Left lung (tissue), 4 donors: ENCODE measurements at regions not wholly inside any gene's neighbourhood (a gene's known extent, or its start where the extent isn't known, plus 50 kb on each side); places are given as distances from the start of the nearest gene placed in this dataset.

Experiments used
- ATAC-seq: fragments of 200-7000 bp; cut with Tn5 transposase; one replicate; pipeline ENCODE4 v1.9.1; 2020; ENCODE audit warnings: moderate library complexity
- DNase-seq, 4 donors: peaks; one replicate each; pipeline ENCODE4 v3.0.0-alpha.2; 2013 to 2020
- H3K27ac ChIP-seq, 2 donors: fragments of 200-600 bp; sonication (generic) in 1 of 2; one replicate each; pipeline versions ENCODE4 v1.5.0 to v1.8.0; 2020 to 2021
- H3K27me3 ChIP-seq, 2 donors: fragments of 200-600 bp; sonication (generic) in 1 of 2; one replicate each; pipeline versions ENCODE4 v1.5.0 to v1.8.0; 2020 to 2021
- H3K36me3 ChIP-seq, 2 donors: fragments of 200-600 bp; sonication (generic) in 1 of 2; one replicate each; pipeline versions ENCODE4 v1.5.0 to v1.8.0; 2020 to 2021
- H3K4me1 ChIP-seq, 2 donors: fragments of 200-600 bp; one replicate each; pipeline ENCODE4 v1.8.0; 2021
- H3K4me3 ChIP-seq, 2 donors: fragments of 200-600 bp; sonication (generic) in 1 of 2; one replicate each; pipeline versions ENCODE4 v1.5.0 to v1.8.0; 2020 to 2021; ENCODE audit warnings: mild to moderate bottlenecking in 1 of 2
- H3K9me3 ChIP-seq, 2 donors: fragments of 200-600 bp; sonication (generic) in 1 of 2; one replicate each; pipeline versions ENCODE4 v1.5.0 to v1.8.0; 2020 to 2021
- CTCF ChIP-seq, 2 donors: fragments of 200-600 bp; sonication (generic) in 1 of 2; IDR thresholded peaks; one replicate each; pipeline versions ENCODE4 v1.5.0 to v1.8.0; 2021; ENCODE audit warnings: antibody characterized with exemption in 2 of 2
- intact Hi-C, 2 donors: fragments of 100-400 bp; cut with DNase I; formaldehyde crosslinking; loops; one replicate each; pipeline versions ENCODE4 v1.11.2 to v1.14.2; 2022
- donor health status: DM: no; HTN: yes; CAD: no.
- donor health status: DM: no; HTN: no; CAD: no.

- Histone ChIP-seq H3K9me3 (peaks cover 0 to 7% of the 10 kb centered on the region in 2 donors), H3K4me3 (no peak overlapping the region), H3K27me3 (peaks cover 0 to 4% of the 10 kb centered on the region in 2 donors), H3K36me3 (no peaks in the 10 kb centered on the region), H3K4me1 (no peaks in the 10 kb centered on the region), H3K27ac (no peak overlapping the region)
- DNase-seq (no peak), ATAC-seq (no peak)
- no peak for TF ChIP-seq CTCF (IDR thresholded peaks at IDR 0.05)
- intact Hi-C loops = no loop called here
Observed at GRCh38 chr10:130984686-130985085, 326.8 kb downstream of the TCERG1L start.

- H3K36me3 ChIP-seq = no peaks in the 10 kb centered on the region
- no peak overlapping the region for H3K27ac ChIP-seq
- no peak for TF ChIP-seq CTCF (IDR thresholded peaks at IDR 0.05)
- H3K4me3 ChIP-seq = no peak overlapping the region
- DNase-seq (no peak), ATAC-seq (no peak)
- H3K27me3 ChIP-seq = peaks cover 0 to 6% of the 10 kb centered on the region in 2 donors
- intact Hi-C loops = no loop called here
- H3K9me3 ChIP-seq = peaks cover 0 to 7% of the 10 kb centered on the region in 2 donors
- no peaks in the 10 kb centered on the region for H3K4me1 ChIP-seq
Observed at GRCh38 chr10:130985158-130985753, 326.3 kb downstream of the TCERG1L start.

GRCh38 chr10:130986846-130987245, 324.7 kb downstream of the TCERG1L start:
- no peak for ATAC-seq
- no peak overlapping the region for H3K27ac ChIP-seq
- no peak for TF ChIP-seq CTCF (IDR thresholded peaks at IDR 0.05)
- peaks cover 0 to 7% of the 10 kb centered on the region in 2 donors for H3K9me3 ChIP-seq
- peaks cover 0 to 6% of the 10 kb centered on the region in 2 donors for H3K27me3 ChIP-seq
- intact Hi-C loops = no loop called here
- DNase-seq = no peak
- no peaks in the 10 kb centered on the region for H3K36me3 ChIP-seq
- no peak overlapping the region for H3K4me3 ChIP-seq
- no peaks in the 10 kb centered on the region for H3K4me1 ChIP-seq

GRCh38 chr10:130987401-130987800, 324.1 kb downstream of the TCERG1L start:
- H3K27ac ChIP-seq = no peak overlapping the region
- DNase-seq (no peak), ATAC-seq (no peak)
- H3K9me3 ChIP-seq = peaks cover 0 to 7% of the 10 kb centered on the region in 2 donors
- no peaks in the 10 kb centered on the region for H3K36me3 ChIP-seq
- H3K27me3 ChIP-seq = peaks cover 0 to 6% of the 10 kb centered on the region in 2 donors
- no peak for TF ChIP-seq CTCF (IDR thresholded peaks at IDR 0.05)
- intact Hi-C loops = no loop called here
- H3K4me1 ChIP-seq = no peaks in the 10 kb centered on the region
- H3K4me3 ChIP-seq = no peak overlapping the region

- DNase-seq (peak in 1 of 4 donors; percentile 4), ATAC-seq (no peak)
- Histone ChIP-seq H3K27me3 (peaks cover 0 to 6% of the 10 kb centered on the region in 2 donors), H3K4me3 (no peak overlapping the region), H3K27ac (no peak overlapping the region), H3K4me1 (no peaks in the 10 kb centered on the region), H3K36me3 (no peaks in the 10 kb centered on the region), H3K9me3 (no peaks in the 10 kb centered on the region)
- TF ChIP-seq CTCF (IDR thresholded peaks at IDR 0.05) = no peak
- intact Hi-C loops = no loop called here
Observed at GRCh38 chr10:130989670-130990232, 321.8 kb downstream of the TCERG1L start.
